ENCODE measurements at regions not wholly inside any gene's neighbourhood (a gene's known extent, or its start where the extent isn't known, plus 50 kb on each side); places are given as distances from the start of the nearest gene placed in this dataset.
"Not testable (repeated sequence)": the region's sequence is repeated elsewhere in the genome, so short reads cannot be mapped to it uniquely, and the experiment has no call there.

DNA sequence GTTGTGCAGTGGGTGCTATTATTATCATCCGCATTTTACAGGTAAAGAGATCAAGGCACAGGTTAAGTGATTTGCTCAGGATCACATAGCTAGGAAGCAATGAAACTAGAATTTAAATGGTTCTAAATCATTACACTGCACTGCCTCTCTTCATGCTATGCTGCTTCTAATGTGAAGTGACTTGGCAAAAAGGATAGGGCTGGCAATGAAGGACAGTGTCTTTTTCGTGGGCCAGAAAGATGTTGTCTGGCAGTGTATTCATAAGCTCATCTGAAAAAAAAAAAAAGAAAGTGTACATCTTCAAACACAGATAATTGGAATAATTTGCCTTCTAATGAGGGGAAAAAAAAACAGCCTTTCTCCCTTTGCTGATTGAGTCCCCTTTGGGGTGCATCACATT, 132.2 kb upstream of the FUNDC1 start:
- no peak for DNase-seq

DNA sequence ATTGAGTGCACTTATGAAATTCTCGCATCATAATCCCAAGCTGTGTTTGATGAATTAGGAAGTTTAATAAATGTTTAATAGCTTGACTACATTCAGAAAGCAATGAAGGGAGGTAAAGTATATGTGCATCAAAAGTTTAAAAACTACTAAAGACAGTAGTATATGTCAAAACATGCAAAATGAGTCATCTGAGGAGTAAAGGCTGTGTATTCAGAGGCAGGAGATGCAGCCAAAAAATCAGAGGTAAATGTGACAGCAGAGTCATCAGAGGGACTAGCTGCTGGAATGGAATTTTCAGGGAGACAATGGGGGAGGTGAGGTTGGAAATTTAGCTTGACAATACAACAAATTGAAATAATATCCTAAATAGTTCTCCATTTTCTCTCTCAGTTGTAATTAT, 127.0 kb upstream of the FUNDC1 start:
- no peak for DNase-seq

DNA sequence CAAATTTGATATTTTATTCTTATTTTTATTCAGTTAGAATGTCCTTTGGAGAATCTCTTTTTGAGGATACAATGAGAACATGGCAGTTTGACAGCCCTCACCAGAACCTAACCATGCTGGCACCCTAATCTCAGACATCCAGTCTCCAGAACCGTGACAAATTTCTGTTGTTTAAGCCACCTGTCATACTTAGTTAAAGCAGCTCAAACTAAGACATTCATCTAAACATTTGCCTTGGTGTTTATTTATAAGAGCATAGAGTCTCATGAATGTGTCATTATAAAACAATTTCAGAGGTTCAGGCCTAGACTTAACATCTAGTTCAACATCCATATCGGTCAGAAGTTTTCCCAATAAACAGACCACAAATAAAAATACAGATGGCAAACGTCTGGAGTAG, 125.1 kb upstream of the FUNDC1 start:
- DNase-seq = no peak

DNA sequence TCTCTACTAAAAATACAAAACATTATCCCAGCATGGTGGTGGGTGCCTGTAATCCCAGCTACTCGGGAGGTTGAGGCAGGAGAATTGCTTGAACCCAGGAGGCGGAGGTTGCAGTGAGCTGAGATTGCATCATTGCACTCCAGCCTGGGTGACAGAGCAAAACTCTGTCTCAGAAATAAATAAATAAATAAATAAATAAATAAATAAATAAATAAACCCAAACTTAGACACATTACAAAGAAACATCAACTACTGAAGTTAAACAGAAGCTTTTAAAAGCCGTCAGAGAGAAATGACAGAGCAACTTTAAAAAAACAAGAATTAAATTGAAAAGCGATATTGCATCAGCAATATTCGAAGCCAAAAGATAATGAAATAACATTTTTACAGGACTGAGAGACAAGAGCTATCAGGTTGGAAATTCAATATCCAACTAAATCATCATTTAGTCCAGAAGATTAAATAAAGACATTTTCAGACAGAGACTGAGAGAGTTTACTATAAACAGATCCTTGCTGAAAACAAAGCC, 115.1 kb upstream of the FUNDC1 start:
- not testable (repeated sequence) for DNase-seq

DNA sequence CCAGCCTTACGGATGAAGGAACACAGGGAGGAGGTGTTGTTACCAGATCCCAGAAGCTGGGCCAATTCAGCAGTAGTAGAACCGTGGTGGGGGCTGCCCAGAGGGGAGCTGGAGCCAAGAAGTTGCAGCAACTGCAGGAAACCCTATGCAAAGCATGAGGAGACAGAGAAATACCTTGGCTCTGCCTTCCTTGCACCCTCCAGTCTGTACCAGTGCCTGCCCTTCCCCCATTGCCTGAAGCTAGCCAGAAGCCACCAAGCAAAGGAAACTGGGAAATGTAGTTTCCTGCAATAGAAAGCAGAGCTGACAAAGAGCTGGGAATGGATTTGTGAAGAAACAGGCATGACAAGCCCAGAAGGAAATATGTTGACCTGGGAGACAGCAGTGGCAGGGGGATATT, 108.7 kb upstream of the FUNDC1 start:
- DNase-seq = no peak

DNA sequence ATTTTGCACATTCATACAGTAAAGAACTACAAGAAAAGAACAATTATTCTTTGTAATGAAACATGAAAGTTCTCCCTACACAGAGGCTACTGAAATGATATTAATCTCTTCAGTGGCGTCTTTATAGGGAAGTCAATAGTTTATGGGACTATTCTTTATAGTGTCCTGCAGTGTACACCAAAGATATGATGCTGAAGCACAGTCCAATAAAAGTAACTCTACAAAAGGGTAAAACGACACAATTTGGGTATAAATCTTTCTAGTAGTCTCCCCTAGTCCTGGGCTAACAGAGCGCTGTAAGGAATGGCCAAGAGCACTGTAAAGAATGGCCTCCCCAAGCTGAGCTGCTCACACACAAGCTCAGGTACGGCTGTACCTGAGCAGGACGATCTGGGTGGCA, 101.1 kb upstream of the FUNDC1 start:
- no peak for DNase-seq

DNA sequence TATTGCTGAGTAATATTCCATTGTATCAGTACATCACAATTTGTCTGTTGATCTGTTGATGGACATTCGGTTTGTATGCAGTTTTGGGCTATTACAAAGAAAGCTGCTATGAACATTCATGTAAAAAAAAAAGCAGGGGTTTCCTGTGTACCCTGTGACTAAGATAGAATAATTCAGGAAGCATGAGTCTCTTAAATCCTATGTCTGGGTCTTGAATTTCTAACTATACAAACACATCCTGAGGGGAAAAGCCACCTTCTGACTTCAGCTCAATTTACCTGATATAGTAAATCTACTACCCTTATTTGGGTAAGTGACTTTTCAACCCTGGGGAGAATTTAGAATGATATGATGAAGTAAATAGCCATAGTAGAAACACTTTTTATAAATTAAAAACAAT, 94.6 kb upstream of the FUNDC1 start:
- no peak for DNase-seq

DNA sequence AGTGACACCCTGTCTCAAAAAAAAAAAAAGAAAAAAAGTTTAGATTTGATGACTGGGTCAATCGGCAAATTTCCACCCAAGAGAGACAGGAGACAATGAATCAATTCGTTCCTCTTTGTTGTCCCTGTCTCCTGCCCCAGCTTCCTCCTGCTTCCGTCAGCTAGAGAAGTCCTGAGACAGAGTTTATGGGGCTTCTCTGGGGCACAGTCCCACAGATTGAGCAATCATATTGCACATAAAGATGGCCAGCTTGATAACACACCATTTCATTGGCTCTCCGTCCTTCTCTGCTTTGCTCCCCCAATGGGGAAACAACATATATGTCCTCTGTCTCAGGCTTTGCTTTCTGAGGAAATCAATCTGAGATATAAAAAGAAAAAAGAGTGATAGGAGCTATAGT, 78.4 kb upstream of the FUNDC1 start:
- DNase-seq = no peak

DNA sequence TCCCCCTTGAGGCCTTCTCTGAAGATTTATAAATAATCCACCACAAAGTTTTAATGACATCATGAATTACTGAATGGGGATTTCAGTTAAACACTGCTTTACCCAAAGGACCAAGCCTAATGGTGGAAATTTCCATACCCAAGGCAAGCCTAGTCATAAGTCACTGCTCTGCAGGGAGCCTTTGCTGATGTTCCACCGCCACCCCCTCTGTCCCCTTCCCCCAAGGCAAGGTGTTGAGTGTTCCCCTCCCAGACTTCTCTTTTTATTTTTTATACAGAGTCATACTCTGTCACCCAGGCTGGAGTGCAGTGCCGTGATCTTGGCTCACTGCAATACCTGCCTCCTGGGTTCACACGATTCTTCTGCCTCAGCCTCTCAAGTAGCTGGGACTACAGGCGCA, 76.4 kb upstream of the FUNDC1 start:
- no peak for DNase-seq

DNA sequence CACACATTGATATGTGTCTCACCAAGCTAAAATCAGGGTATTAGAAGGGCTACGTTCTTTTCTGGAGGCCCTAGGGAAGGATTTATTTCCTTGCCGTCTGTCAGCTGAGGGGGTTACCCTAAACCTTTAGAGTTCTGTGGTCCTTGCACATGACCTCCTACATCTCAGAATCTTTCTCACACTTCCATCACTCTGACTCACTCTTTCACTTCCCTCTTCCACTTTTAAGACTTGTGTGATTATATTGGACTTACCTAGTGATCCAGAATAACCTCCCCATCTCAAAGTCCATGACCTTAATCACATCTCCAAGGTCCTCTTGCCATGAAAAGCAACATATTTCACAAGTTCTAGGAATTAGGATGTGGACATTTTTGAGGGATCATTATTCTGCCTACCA, 53.6 kb upstream of the FUNDC1 start:
- no peak for DNase-seq
